ENCODE measurements at regions not wholly inside any gene's neighbourhood (a gene's known extent, or its start where the extent isn't known, plus 50 kb on each side); places are given as distances from the start of the nearest gene placed in this dataset.

DNA sequence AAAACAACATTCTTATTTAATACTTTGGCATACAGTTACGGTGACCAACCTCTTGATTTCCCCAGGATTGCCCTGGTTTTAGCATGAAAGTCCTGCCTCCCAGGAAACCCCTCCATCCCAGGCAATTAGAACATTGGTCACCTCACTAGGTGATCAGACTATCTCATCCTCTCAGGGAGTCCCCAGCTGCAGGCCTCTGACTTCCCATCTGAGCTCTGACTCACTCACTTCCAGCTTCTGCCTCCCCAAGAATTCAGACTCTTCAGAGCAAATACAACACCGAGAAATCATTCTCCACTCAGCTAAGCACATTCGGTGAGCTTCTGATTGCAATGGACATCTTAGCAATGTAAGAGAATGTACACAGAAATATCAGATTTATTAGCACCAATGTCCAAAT is 92.4 kb upstream of the HES1 start:
- TF ChIP-seq, protein P1, sequence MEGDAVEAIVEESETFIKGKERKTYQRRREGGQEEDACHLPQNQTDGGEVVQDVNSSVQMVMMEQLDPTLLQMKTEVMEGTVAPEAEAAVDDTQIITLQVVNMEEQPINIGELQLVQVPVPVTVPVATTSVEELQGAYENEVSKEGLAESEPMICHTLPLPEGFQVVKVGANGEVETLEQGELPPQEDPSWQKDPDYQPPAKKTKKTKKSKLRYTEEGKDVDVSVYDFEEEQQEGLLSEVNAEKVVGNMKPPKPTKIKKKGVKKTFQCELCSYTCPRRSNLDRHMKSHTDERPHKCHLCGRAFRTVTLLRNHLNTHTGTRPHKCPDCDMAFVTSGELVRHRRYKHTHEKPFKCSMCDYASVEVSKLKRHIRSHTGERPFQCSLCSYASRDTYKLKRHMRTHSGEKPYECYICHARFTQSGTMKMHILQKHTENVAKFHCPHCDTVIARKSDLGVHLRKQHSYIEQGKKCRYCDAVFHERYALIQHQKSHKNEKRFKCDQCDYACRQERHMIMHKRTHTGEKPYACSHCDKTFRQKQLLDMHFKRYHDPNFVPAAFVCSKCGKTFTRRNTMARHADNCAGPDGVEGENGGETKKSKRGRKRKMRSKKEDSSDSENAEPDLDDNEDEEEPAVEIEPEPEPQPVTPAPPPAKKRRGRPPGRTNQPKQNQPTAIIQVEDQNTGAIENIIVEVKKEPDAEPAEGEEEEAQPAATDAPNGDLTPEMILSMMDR (IDR thresholded peaks at IDR 0.05), result no peak
- Mint-ChIP-seq H3K27me3 (ENCODE audit: low read depth, poor library complexity) (peaks cover 20% of the 10 kb centered on the region), H3K27ac (no peak overlapping the region), H3K9me3 (no peaks in the 10 kb centered on the region), H3K36me3 (ENCODE audit: low read depth) (no peaks in the 10 kb centered on the region), H3K4me3 (peak overlapping the region; percentile 9), H3K4me1 (peaks cover 77% of the 10 kb centered on the region)
- no peak for DNase-seq

DNA sequence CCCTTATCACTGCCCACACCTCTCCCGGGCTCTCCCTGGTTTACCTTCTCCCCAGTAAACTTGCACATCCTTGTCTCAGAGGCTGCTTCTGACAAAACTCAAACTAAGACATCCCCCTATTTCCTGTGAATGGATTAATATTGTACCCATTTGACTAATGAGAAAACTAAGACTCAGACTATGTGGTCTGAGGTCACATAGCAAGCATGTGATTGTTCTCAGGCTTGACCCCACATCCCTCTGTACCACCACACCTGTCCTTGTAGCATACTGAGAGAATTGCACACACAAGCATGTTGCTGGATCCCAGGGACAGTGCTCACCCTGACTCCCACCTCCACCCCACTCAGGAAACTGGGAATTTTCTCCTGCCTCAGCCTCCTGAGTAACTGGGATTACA is 90.7 kb upstream of the HES1 start:
- Mint-ChIP-seq H3K36me3 (ENCODE audit: low read depth) (peaks cover 3% of the 10 kb centered on the region), H3K27me3 (ENCODE audit: low read depth, poor library complexity) (peaks cover 14% of the 10 kb centered on the region), H3K27ac (no peak overlapping the region), H3K9me3 (peaks cover 7% of the 10 kb centered on the region), H3K4me3 (no peak overlapping the region), H3K4me1 (peaks cover 69% of the 10 kb centered on the region)
- DNase-seq, result no peak
- TF ChIP-seq, protein P1 (IDR thresholded peaks at IDR 0.05), result no peak

DNA sequence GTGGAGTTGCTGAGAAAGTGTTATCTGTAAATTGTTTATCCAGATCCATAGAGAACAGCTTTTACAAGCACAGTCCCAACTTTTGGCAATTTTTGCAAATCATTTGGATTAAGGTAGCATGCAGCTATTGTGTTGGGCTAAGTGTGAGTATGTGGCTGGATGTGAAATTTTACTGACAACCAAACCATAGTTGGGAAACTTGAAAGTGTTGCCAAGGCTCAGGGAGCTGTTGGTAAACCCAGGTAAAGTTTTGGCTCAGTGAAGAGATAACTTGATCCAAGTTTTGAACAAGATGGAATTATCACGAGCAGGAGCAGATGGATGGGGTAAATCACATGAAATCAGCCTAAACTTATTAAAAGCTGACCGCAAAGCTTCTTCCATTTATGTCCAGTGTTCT is 90.0 kb upstream of the HES1 start:
- Mint-ChIP-seq H3K27ac (no peak overlapping the region), H3K27me3 (ENCODE audit: low read depth, poor library complexity) (peaks cover 19% of the 10 kb centered on the region), H3K4me3 (no peak overlapping the region), H3K4me1 (peaks cover 63% of the 10 kb centered on the region), H3K9me3 (peaks cover 13% of the 10 kb centered on the region), H3K36me3 (ENCODE audit: low read depth) (peaks cover 7% of the 10 kb centered on the region)
- DNase-seq, result no peak
- TF ChIP-seq, protein P1 (IDR thresholded peaks at IDR 0.05), result no peak

DNA sequence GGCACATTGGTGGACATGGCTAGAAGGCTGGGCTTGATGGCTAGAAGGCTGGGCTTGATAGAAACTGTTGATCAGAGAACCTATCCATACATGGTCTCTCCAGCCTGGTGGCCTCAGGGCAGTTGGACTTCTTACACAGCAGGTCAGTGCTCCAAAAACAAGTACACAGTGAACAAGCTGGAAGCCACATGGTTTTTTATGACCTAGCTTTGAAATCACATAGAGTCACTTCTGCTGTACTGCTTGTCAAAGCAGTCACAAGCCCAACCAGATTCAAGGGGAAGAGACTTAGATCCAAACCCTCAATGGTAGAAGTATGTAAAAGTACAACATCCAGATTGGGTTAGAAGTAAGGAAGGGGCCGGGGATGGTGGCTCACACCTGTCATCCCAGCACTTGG is 89.4 kb upstream of the HES1 start:
- Mint-ChIP-seq H3K4me1 (peaks cover 56% of the 10 kb centered on the region), H3K36me3 (ENCODE audit: low read depth) (peaks cover 7% of the 10 kb centered on the region), H3K27me3 (ENCODE audit: low read depth, poor library complexity) (peaks cover 19% of the 10 kb centered on the region), H3K27ac (no peak overlapping the region), H3K4me3 (no peak overlapping the region), H3K9me3 (peaks cover 20% of the 10 kb centered on the region)
- DNase-seq, result no peak
- TF ChIP-seq, protein P1 (IDR thresholded peaks at IDR 0.05), result no peak

DNA sequence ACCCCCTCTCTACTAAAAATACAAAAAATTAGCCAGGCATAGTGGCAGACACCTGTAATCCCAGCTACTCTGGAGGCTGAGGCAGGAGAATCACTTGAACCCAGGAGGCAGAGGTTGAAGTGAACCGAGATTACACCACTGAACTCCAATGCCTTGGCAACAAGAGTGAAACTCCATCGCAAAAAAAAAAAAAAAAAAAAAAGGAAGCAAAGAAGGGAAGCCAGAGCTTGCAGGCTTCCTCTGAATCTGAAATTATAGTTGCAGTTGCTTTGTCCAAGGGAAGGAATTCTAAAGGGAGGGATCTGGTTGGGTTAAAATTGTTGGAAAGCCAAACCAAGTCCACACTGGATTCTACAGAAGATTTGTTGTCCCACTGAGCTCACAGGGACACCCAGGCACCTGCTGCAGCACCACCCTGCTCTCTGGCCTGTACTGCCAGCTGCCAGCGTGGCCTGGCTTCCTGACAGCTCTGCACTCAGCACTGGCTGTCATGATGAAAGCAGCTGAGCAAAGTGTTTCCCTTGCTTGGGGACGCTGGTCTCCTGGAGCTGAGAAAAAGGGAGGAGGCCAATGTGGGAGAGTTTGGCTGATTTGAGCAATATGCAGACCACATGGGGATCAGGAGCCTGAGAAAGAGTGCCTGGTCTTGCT is 88.8 kb upstream of the HES1 start:
- H3K4me1 Mint-ChIP-seq, result peaks cover 53% of the 10 kb centered on the region
- DNase-seq, result no peak
- H3K4me3 Mint-ChIP-seq, result no peak overlapping the region
- no peak overlapping the region for H3K27ac Mint-ChIP-seq
- TF ChIP-seq, protein P1 (IDR thresholded peaks at IDR 0.05), result no peak
- H3K27me3 Mint-ChIP-seq (ENCODE audit: low read depth, poor library complexity), result peaks cover 23% of the 10 kb centered on the region
- H3K9me3 Mint-ChIP-seq, result peaks cover 26% of the 10 kb centered on the region
- H3K36me3 Mint-ChIP-seq (ENCODE audit: low read depth), result peaks cover 13% of the 10 kb centered on the region

DNA sequence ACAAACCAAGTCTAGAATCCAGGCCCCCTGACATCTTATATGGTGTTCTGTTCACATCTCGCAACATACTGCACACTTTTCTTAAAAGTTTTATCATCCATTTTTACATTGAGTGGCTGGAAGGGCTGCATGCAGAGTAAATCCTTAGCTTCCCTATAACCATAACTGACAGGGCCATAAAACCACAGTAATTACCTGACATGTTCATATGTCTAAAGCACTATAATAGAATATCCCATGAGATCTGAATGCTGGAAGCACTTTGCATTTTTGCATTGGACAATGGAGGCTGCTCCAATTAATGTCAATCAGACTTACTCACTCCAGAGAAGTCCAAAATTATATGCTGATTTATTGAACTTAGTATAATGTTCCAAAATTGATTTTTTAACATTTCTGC is 86.6 kb upstream of the HES1 start:
- H3K36me3 Mint-ChIP-seq (ENCODE audit: low read depth), result peaks cover 13% of the 10 kb centered on the region
- peaks cover 19% of the 10 kb centered on the region for H3K27me3 Mint-ChIP-seq (ENCODE audit: low read depth, poor library complexity)
- H3K27ac Mint-ChIP-seq, result no peak overlapping the region
- H3K4me1 Mint-ChIP-seq, result peaks cover 41% of the 10 kb centered on the region
- H3K4me3 Mint-ChIP-seq, result no peak overlapping the region
- TF ChIP-seq, protein P1 (IDR thresholded peaks at IDR 0.05), result no peak
- DNase-seq, result no peak
- peaks cover 35% of the 10 kb centered on the region for H3K9me3 Mint-ChIP-seq

Measured in nephron progenitor cell (in vitro differentiated cells).